ENCODE measurements at regions not wholly inside any gene's neighbourhood (a gene's known extent, or its start where the extent isn't known, plus 50 kb on each side); places are given as distances from the start of the nearest gene placed in this dataset.

GRCh38 chr5:6321078-6321477 lies 57.3 kb downstream of the MED10 start:
- H3K4me3 Mint-ChIP-seq: no peak overlapping the region
- DNase-seq (no peak), ATAC-seq (no peak)
- H3K9me3 Mint-ChIP-seq (ENCODE audit: low read depth): peaks cover 2% of the 10 kb centered on the region
- CTCF ChIA-PET: no interaction called here
- H3K36me3 Mint-ChIP-seq (ENCODE audit: low read depth): no peaks in the 10 kb centered on the region
- intact Hi-C loops (cut with DNase I, micrococcal nuclease): no loop called here
- no peaks in the 10 kb centered on the region for H3K27me3 Mint-ChIP-seq
- no peaks in the 10 kb centered on the region for H3K4me1 Mint-ChIP-seq
- H3K27ac Mint-ChIP-seq: no peak overlapping the region
- POLR2A ChIA-PET: no interaction called here

GRCh38 chr5:6319116-6319515 lies 59.2 kb downstream of the MED10 start:
- peaks cover 2% of the 10 kb centered on the region for H3K9me3 Mint-ChIP-seq (ENCODE audit: low read depth)
- intact Hi-C loops (cut with DNase I, micrococcal nuclease): no loop called here
- CTCF ChIA-PET: interaction anchor here (0.7 kb wide), 1 partner anchor 38 kb away, joined by 3 read pairs; no protein-coding TSS in a partner anchor
- POLR2A ChIA-PET: no interaction called here
- H3K4me1 Mint-ChIP-seq: no peaks in the 10 kb centered on the region
- no peaks in the 10 kb centered on the region for H3K36me3 Mint-ChIP-seq (ENCODE audit: low read depth)
- DNase-seq (no peak), ATAC-seq (no peak)
- no peak overlapping the region for H3K4me3 Mint-ChIP-seq
- no peak overlapping the region for H3K27ac Mint-ChIP-seq
- no peaks in the 10 kb centered on the region for H3K27me3 Mint-ChIP-seq

GRCh38 chr5:6317116-6317798 lies 61.1 kb downstream of the MED10 start:
- no peak overlapping the region for H3K27ac Mint-ChIP-seq
- ChIA-PET CTCF (no interaction called here), POLR2A (no interaction called here)
- H3K27me3 Mint-ChIP-seq: no peaks in the 10 kb centered on the region
- ATAC-seq: no peak
- peaks cover 2% of the 10 kb centered on the region for H3K9me3 Mint-ChIP-seq (ENCODE audit: low read depth)
- H3K4me3 Mint-ChIP-seq: no peak overlapping the region
- intact Hi-C loops (cut with DNase I, micrococcal nuclease): no loop called here
- no peaks in the 10 kb centered on the region for H3K36me3 Mint-ChIP-seq (ENCODE audit: low read depth)
- no peak for DNase-seq
- H3K4me1 Mint-ChIP-seq: peaks cover 2% of the 10 kb centered on the region

GRCh38 chr5:6315580-6315979 lies 62.8 kb downstream of the MED10 start:
- no peak overlapping the region for H3K4me3 Mint-ChIP-seq
- POLR2A ChIA-PET: no interaction called here
- peaks cover 2% of the 10 kb centered on the region for H3K4me1 Mint-ChIP-seq
- H3K27me3 Mint-ChIP-seq: no peaks in the 10 kb centered on the region
- intact Hi-C loops (cut with DNase I, micrococcal nuclease): no loop called here
- no peaks in the 10 kb centered on the region for H3K9me3 Mint-ChIP-seq (ENCODE audit: low read depth)
- CTCF ChIA-PET: interaction anchor here (0.5 kb wide), 1 partner anchor 324 kb away, joined by 3 read pairs; no protein-coding TSS in a partner anchor
- no peaks in the 10 kb centered on the region for H3K36me3 Mint-ChIP-seq (ENCODE audit: low read depth)
- ATAC-seq (no peak), DNase-seq (no peak)
- no peak overlapping the region for H3K27ac Mint-ChIP-seq

GRCh38 chr5:6311568-6312501 lies 66.5 kb downstream of the MED10 start:
- Mint-ChIP-seq H3K27ac (no peak overlapping the region), H3K4me3 (no peak overlapping the region), H3K4me1 (peaks cover 2% of the 10 kb centered on the region), H3K36me3 (ENCODE audit: low read depth) (no peaks in the 10 kb centered on the region), H3K9me3 (ENCODE audit: low read depth) (no peaks in the 10 kb centered on the region), H3K27me3 (no peaks in the 10 kb centered on the region)
- ATAC-seq (no peak), DNase-seq (no peak)
- CTCF ChIA-PET: no interaction called here
- POLR2A ChIA-PET: no interaction called here
- intact Hi-C loops (cut with DNase I, micrococcal nuclease): no loop called here

GRCh38 chr5:6309949-6310348 lies 68.4 kb downstream of the MED10 start:
- Mint-ChIP-seq H3K9me3 (ENCODE audit: low read depth) (no peaks in the 10 kb centered on the region), H3K27me3 (no peaks in the 10 kb centered on the region), H3K4me3 (no peak overlapping the region), H3K36me3 (ENCODE audit: low read depth) (no peaks in the 10 kb centered on the region), H3K27ac (no peak overlapping the region), H3K4me1 (peaks cover 2% of the 10 kb centered on the region)
- DNase-seq (no peak), ATAC-seq (no peak)
- intact Hi-C loops (cut with DNase I, micrococcal nuclease): no loop called here
- CTCF ChIA-PET: no interaction called here
- POLR2A ChIA-PET: no interaction called here

- intact Hi-C loops (cut with DNase I, micrococcal nuclease): no loop called here
- Mint-ChIP-seq H3K9me3 (ENCODE audit: low read depth) (no peaks in the 10 kb centered on the region), H3K27me3 (peaks cover 4% of the 10 kb centered on the region), H3K27ac (no peak overlapping the region), H3K4me1 (no peaks in the 10 kb centered on the region), H3K4me3 (no peak overlapping the region), H3K36me3 (ENCODE audit: low read depth) (no peaks in the 10 kb centered on the region)
- ATAC-seq (no peak), DNase-seq (no peak)
- POLR2A ChIA-PET: no interaction called here
- CTCF ChIA-PET: no interaction called here
Measured at GRCh38 chr5:6308683-6309082, 69.7 kb downstream of the MED10 start.

- H3K36me3 Mint-ChIP-seq (ENCODE audit: low read depth): no peaks in the 10 kb centered on the region
- CTCF ChIA-PET: no interaction called here
Measured at GRCh38 chr5:6307304-6307703, 71.0 kb downstream of the MED10 start.

GRCh38 chr5:6305853-6306252 lies 72.5 kb downstream of the MED10 start:
- intact Hi-C loops (cut with DNase I, micrococcal nuclease): no loop called here
- no peak overlapping the region for H3K27ac Mint-ChIP-seq
- no peaks in the 10 kb centered on the region for H3K36me3 Mint-ChIP-seq (ENCODE audit: low read depth)
- ChIA-PET CTCF (no interaction called here), POLR2A (no interaction called here)
- H3K27me3 Mint-ChIP-seq: peaks cover 4% of the 10 kb centered on the region
- no peak overlapping the region for H3K4me3 Mint-ChIP-seq
- ATAC-seq: no peak
- H3K4me1 Mint-ChIP-seq: no peaks in the 10 kb centered on the region
- H3K9me3 Mint-ChIP-seq (ENCODE audit: low read depth): no peaks in the 10 kb centered on the region
- DNase-seq: no peak

More at GRCh38 chr5:6307304-6307703, 71.0 kb downstream of the MED10 start:
- Mint-ChIP-seq H3K4me1 (no peaks in the 10 kb centered on the region), H3K9me3 (ENCODE audit: low read depth) (no peaks in the 10 kb centered on the region), H3K27ac (no peak overlapping the region), H3K27me3 (peaks cover 4% of the 10 kb centered on the region), H3K4me3 (no peak overlapping the region)
- POLR2A ChIA-PET: no interaction called here
- ATAC-seq (no peak), DNase-seq (no peak)
- intact Hi-C loops (cut with DNase I, micrococcal nuclease): no loop called here

- ChIA-PET POLR2A (no interaction called here), CTCF (no interaction called here)
- Mint-ChIP-seq H3K27ac (no peak overlapping the region), H3K36me3 (ENCODE audit: low read depth) (no peaks in the 10 kb centered on the region), H3K27me3 (peaks cover 4% of the 10 kb centered on the region), H3K4me3 (no peak overlapping the region), H3K9me3 (ENCODE audit: low read depth) (no peaks in the 10 kb centered on the region), H3K4me1 (no peaks in the 10 kb centered on the region)
- DNase-seq (peak; percentile 10), ATAC-seq (no peak)
- intact Hi-C loops (cut with DNase I, micrococcal nuclease): no loop called here
Measured at GRCh38 chr5:6302684-6303083, 75.7 kb downstream of the MED10 start.

- CTCF ChIA-PET: no interaction called here
Measured at GRCh38 chr5:6302075-6302474, 76.3 kb downstream of the MED10 start.

GRCh38 chr5:6296524-6296923 lies 81.8 kb downstream of the MED10 start:
- POLR2A ChIA-PET: no interaction called here
- Mint-ChIP-seq H3K4me1 (no peaks in the 10 kb centered on the region), H3K36me3 (ENCODE audit: low read depth) (no peaks in the 10 kb centered on the region), H3K27ac (no peak overlapping the region), H3K4me3 (no peak overlapping the region), H3K9me3 (ENCODE audit: low read depth) (peaks cover 2% of the 10 kb centered on the region), H3K27me3 (peaks cover 4% of the 10 kb centered on the region)
- ATAC-seq (no peak), DNase-seq (no peak)
- CTCF ChIA-PET: no interaction called here
- intact Hi-C loops (cut with DNase I, micrococcal nuclease): no loop called here

More at GRCh38 chr5:6302075-6302474, 76.3 kb downstream of the MED10 start:
- POLR2A ChIA-PET: no interaction called here
- intact Hi-C loops (cut with DNase I, micrococcal nuclease): no loop called here
- Mint-ChIP-seq H3K36me3 (ENCODE audit: low read depth) (no peaks in the 10 kb centered on the region), H3K4me3 (no peak overlapping the region), H3K27ac (no peak overlapping the region), H3K27me3 (peaks cover 4% of the 10 kb centered on the region), H3K4me1 (no peaks in the 10 kb centered on the region), H3K9me3 (ENCODE audit: low read depth) (no peaks in the 10 kb centered on the region)
- DNase-seq: no peak
- ATAC-seq: no peak

Measured in activated CD4-positive, alpha-beta T cell treated with anti-CD3 and anti-CD28 coated beads for 36 hours (primary cell).